ENCODE measurements at regions not wholly inside any gene's neighbourhood (a gene's known extent, or its start where the extent isn't known, plus 50 kb on each side); places are given as distances from the start of the nearest gene placed in this dataset.

DNA sequence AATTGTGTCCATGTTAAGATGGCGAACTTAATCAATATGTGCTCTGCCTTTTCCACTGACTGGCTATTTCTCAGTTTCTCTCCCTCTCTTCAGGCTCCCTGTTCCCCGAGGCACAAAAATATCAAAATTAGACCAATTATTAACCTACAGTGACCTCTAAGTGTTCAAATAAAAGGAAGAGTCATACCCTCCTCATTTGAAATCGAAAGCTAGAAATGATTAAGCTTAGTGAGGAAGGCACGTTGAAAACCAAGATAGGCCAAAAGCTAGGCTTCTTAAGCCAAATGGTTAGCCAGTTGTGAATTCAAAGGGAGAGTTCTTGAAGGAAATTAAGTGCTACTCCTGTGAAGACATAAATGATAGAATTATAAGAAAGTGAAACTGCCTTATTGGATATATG, 81.1 kb upstream of the MBL2 start:
- no peak for TF ChIP-seq GATA2 (IDR thresholded peaks at IDR 0.05; ENCODE audit: low read depth, low read length)
- TF ChIP-seq GATA3 (IDR thresholded peaks at IDR 0.05; ENCODE audit: low read depth, low read length), result no peak
